B cell (primary cell): ENCODE measurements at regions not wholly inside any gene's neighbourhood (a gene's known extent, or its start where the extent isn't known, plus 50 kb on each side); places are given as distances from the start of the nearest gene placed in this dataset.

Experiments used
- CTCF ChIP-seq: fragments of 200-600 bp; IDR thresholded peaks from one replicate; pipeline ENCODE4 v1.8.0; 2022; ENCODE audit warnings: antibody characterized with exemption, mild to moderate bottlenecking
- EZH2 ChIP-seq: IDR thresholded peaks from 2 replicates; pipeline ENCODE4 v1.6.1; 2012; ENCODE audit warnings: borderline replicate concordance, low read depth, mild to moderate bottlenecking, moderate library complexity, low read length; ENCODE audit not compliant: insufficient read depth, poor library complexity, severe bottlenecking

GRCh38 chr7:121697731-121698316 lies 175.1 kb upstream of the PTPRZ1 start:
- TF ChIP-seq CTCF = no peak
- TF ChIP-seq EZH2 = no peak
